Right ventricle myocardium superior (tissue), 1 donor: ENCODE measurements at regions not wholly inside any gene's neighbourhood (a gene's known extent, or its start where the extent isn't known, plus 50 kb on each side); places are given as distances from the start of the nearest gene placed in this dataset.

Experiments
- ATAC-seq: fragments of 200-7000 bp; cut with Tn5 transposase; one replicate; pipeline ENCODE4 v1.9.1; 2020; ENCODE audit warnings: mild to moderate bottlenecking; ENCODE audit not compliant: poor library complexity
- DNase-seq: peaks from one replicate; pipeline ENCODE4 v3.0.0-alpha.2; 2020
- intact Hi-C: fragments of 100-400 bp; cut with DNase I; formaldehyde crosslinking; loops from one replicate; pipeline ENCODE4 v1.11.2; 2022
- donor health status: DM: no; HTN: yes; CAD: no; lungs with severe emphysema.

DNA sequence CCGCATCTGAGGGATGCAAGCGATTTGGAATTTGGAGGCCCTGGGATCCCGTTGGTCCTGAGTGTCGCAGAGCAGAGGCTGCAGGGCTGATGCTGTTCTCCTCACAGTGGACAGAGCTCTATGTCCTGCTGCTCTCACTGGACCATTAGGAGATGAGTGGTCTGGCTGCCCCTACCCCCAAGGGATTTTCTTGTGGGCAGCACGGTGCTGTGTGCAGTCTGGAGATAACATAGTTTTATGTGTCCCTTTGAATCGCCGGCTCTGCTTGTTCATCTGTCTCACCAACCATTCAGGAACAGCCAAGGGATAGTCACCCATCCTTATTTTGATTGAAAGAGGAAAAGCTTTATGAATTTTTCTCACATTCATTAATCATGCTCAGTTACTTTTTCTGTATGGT lies 49.9 kb downstream of the CHRM3 start:
- intact Hi-C loops = no loop called here
- DNase-seq (no peak), ATAC-seq (no peak)

DNA sequence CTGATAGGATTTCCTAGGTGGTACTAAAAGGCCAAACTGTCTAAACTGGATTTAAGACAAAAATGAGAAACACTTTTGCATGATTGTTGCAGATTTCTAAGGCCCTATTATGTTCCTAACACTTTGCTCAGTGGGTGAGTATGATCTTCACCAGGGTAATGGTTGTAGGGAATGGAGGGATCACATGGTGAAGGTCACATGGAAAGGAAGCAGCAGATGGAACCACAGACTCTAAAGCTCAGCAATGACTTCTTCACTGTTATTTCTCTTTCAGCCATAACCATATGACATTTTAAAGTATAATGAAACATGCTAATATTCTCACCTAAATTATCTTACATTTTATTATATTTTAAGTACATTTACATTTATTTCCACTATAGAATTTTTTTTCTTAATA lies 51.5 kb downstream of the CHRM3 start:
- no peak for ATAC-seq
- intact Hi-C loops = no loop called here

DNA sequence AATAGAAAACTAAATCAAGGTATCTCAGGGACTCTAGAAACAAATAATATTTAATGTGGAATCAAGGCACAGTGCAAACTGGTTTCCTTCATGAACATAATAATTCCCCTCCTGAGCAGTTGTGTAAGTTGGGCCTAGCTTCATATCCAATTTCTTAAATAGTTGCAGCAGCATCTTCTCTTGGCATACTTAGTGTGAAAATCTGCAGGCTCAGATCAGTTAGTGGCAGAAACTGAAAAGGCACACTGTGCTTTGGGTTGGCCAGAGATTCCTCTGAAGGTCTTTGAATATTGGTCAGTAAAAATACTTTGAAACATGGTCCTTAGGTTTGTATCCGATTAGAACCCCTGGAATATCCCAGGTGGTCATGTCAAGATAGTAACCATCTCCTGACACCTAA lies 52.5 kb downstream of the CHRM3 start:
- ATAC-seq = no peak
- no peak for DNase-seq
- intact Hi-C loops = no loop called here

More for the DNA sequence above, 51.5 kb downstream of the CHRM3 start:
- no peak for DNase-seq

DNA sequence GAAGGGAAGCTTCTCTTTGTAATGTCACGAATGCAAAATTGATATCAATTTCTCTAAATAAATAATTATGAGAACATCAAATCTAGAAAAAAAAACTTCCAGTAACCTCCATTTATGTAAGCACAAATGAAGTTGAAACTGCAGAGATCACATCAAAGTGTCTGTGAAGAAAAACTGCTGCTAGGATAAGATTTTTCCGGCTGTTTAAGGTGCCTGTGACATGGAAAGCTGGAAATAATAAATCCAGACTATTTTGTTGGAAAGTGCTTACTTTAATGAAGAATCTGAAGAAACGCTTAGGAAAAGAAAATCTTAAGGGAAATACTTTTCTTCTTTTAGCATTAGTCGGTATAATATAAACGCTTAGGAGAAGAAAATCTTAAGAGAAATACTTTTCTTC lies 57.0 kb downstream of the CHRM3 start:
- DNase-seq (no peak), ATAC-seq (no peak)
- intact Hi-C loops = no loop called here

DNA sequence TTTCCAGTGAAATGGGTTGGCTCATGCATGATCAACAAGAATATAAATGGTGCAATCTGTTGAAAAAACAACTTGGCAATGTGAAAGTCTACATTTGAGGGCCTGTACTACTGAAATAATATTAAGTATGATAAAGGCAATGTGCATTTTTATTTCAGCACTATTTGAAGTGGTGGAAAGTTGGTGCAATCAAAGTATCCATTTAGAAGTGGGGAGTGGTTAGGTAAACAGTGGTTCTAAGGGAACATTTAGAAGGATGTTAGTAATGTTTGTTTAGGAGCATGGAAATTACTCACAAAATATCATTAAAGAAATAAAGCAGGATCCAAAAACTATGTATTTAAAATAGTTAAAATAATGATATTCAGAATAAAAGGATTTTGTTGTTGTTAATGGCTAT lies 60.2 kb downstream of the CHRM3 start:
- DNase-seq = no peak
- intact Hi-C loops = no loop called here
- ATAC-seq = no peak

DNA sequence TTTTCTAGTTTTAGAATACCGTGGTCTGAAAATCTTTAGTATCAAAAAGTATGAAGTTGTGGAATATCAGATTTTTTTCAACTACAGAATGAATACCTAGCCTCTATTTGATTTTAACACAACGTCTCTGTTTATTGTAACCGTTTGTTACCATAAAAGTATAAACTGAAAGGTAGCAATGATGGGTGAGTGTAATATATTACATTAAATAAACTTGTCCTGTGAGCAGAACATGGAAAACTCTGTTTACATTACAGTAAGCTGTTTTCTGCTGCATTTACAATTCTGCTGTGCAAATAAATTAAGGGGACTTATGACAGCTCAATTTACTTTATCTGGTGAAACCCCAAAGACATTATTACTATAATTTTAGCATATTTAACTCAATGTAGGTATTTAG lies 62.5 kb downstream of the CHRM3 start:
- ATAC-seq = no peak
- no peak for DNase-seq

DNA sequence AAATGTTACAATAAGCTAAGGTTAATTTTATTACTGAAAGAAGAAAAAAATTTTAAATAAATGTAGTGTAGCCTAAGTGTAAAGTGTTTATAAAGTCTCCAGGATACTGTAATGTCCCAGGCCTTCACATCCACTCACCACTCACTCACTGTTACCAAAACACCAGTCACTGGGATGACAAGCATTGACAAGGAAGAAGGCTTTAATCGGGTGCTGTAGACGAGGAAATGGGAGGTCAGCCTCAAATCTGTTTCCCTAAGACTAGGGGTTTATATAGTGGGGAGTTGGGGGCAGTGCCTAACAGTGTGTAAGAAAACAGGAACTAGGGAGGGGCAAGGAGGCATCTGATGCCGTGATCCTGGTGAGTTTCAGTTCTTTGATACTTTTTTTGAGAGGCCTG lies 69.4 kb downstream of the CHRM3 start:
- DNase-seq = no peak
- ATAC-seq = no peak
- intact Hi-C loops = no loop called here

More for the DNA sequence above, 62.5 kb downstream of the CHRM3 start:
- intact Hi-C loops = no loop called here

DNA sequence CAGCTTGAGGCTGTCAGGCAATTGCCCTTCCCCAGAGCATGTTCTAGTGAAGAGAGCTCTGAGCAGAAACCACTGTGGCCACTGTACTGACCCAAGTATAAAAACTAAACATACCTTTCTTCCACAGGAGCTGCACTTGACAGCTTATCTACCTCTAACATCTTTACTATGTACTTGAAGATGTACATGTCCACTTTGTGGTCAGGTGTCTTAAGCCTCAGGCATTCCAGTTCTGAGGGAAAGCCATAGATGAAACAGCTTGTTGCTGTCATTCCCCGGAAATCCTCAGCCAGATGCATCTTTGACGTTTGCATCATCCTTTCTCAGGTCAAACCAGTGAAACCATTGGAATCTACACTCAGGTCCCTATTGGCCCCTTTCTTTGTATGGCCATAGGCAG lies 70.4 kb downstream of the CHRM3 start:
- DNase-seq (no peak), ATAC-seq (no peak)
- intact Hi-C loops = no loop called here

DNA sequence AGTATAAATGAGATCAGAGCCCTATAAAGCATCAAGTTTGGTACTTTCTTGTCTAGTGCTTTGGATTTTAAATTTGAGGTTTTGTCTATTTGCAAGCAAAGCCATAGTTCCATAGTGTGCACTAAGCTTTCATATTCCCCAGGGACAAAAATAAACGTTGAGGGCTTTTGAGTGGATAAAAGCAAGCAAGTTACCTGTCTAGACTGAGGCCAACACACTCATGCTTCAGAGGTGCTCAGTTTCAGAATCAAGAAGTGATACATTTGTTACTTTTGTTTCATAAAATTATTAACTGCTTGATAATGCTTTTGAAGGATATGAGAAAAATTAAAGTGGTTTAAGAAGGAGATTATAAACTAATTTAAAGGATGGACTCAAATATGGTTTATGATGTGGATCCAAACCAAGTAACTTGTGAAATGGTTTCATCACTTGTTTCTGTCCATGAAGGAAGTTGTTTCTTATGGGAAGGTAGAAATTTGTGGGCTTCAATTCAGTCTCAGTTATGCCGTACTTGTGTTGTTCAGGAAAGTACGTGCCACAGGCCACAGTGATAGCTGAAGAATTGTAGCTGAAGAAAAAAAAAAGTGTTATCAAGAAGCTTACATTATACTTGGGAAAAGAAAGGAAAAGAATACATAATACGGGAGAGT lies 71.2 kb downstream of the CHRM3 start:
- ATAC-seq = no peak
- intact Hi-C loops = no loop called here
- DNase-seq = no peak

DNA sequence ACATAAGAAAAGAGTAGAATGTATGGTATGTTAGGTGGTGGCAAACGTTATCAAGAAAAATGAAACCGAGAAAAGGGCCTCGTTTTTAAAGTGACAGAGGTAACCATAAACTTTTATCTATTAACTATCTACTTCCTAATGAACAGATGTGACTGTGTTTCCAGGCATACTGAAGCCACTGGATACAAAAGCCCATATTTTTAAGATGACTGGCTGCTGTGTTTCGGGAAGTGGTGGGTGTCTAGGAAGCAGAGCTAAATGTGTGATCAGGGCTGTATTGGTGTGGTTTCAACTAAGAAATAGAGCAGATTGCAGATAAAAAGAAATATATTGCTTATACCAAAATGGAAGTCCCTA lies 71.8 kb downstream of the CHRM3 start:
- intact Hi-C loops = no loop called here
- no peak for ATAC-seq

DNA sequence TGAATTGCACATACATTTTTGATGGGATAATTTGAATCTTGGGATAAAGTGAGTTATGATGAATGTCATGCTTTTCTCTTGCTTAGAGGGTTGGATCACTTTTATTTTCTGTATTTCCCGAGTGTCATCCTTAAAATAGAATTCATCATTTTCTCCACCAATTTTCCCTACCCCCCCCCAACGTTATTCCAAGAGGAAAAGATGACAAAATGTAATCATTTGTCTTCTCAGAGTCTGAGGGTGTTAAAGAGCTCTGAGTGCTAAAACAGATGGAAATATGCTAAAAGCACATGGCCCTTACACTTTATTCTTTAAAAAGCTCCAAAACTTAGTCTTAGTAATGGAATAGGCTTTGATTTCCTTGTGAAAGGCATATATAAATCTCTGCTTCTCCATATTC lies 81.4 kb downstream of the CHRM3 start:
- ATAC-seq = no peak

More for the DNA sequence above, 71.8 kb downstream of the CHRM3 start:
- DNase-seq = no peak

DNA sequence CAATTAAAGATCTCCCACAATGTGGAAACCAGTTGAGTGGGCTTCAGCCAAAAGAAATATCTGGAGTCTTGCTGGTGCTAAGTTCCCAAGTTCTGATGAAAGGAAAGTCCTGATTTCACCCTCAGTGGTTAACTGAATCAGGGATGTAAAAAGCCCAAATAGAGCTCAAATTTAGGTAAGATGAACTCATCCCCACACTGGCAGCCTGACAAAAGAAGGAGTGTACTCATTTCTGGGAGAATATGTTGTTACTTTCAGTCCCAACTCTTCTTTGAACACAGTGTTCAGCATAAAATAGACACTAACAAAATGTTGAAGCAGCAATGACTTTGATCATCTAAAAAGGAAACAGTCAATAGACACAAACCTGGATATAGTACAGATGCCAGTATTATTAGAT lies 91.7 kb downstream of the CHRM3 start:
- intact Hi-C loops = no loop called here
- ATAC-seq (no peak), DNase-seq (no peak)

More for the DNA sequence above, 81.4 kb downstream of the CHRM3 start:
- intact Hi-C loops = no loop called here
- DNase-seq = no peak

DNA sequence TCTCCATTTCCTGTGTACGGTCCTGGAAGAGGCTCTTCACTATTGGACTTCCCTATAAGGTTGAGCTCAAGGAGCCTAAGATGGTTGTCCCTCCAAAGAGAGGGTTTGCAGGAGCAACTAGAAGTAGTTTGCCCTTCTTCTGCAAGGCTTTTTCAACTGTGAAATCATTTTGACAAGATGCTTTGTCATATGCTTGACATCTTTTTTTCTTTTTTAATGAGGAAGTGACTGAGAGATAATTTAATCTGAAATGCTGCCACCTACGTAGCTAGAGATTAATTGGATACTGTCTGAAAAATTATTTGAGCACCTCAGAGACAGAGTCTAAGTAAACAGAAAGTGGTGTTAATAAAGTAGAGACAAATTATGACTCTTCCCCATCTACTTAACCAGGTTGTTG lies 97.0 kb downstream of the CHRM3 start:
- intact Hi-C loops = no loop called here
- no peak for DNase-seq
- ATAC-seq = no peak

DNA sequence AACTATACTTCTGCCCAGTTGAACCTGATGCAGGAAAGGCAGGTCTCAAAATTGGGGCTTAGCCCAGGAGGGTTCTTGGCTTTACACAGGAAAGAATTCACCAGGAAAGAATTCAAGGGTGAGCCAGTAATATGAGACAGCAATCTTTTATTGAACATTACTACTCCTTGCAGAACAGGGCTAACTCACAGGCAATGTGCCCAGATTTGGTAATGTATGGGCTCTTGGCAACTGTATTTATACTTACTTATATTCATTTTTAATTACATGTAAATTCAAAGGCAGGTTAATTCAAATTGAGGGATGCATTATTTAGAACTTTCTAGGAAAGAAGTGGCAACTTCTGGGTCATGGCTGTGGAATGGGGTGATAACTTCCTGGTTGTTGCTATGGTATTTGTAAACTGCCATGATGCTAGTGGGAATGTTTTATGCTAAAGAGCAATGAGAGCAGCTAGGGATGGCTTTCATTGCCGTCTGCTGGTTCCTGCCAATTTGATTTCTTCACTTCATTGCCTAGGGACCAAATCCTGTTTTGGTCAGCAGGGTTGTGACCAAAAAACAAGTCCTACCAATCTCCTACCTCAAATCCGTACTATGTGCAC lies 107.5 kb downstream of the CHRM3 start:
- intact Hi-C loops = no loop called here
- DNase-seq = no peak
- ATAC-seq = no peak

DNA sequence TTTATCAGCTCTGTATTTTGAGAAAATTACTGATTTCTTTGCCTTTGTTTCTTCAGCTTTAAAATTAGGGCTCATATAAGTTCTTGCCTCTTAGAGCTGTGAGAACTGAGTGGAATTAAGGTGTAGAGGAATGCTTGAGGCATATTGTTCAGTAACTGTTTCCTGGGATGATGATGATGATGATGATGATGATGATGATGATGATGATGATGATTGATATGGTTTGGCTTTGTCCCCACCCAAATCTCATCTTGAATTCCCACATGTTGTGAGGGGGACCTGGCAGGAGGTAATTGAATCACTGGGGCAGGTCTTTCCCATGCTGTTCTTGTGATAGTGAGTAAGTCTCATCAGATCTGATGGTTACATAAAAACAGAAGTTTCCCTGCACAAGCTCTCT lies 118.7 kb downstream of the CHRM3 start:
- ATAC-seq (no peak), DNase-seq (no peak)
- intact Hi-C loops = no loop called here

DNA sequence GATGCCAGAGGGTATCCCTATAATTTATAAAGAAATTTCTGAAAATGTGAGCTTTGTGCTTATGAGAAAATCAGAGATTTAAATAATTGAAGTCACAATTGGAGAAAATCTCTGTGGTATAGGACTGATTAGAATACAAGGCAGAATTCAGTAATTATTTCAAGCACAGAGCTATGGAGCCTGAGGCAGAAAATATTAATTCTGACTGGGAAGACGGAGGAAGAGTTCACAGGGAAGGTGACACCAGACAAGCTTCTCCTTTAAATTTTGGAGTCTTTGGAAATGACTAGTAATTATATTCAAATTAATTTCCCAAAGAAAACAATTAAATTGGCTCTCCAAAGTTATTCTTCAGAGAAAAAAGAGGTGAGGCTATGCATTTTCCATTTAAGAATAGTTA lies 121.5 kb downstream of the CHRM3 start:
- intact Hi-C loops = no loop called here
- DNase-seq (no peak), ATAC-seq (no peak)

DNA sequence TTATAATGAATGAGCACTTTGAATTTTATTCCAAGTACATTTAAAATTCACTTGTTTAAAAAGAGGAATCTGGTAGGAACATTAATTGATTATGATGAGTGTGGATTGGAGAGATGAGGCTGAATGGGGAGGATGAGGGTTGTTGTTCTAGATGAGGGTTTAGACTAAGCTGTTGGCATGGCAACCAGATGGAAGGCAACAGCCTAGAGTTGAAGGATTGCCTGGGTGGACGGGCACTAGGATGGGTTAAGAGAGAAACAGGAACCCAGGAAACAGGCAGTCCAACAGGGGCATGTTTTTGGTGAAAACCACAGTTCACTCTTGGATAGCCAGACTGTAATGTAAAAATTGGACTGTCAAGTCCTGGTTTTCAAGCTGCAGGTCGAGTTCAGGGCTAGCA lies 125.5 kb downstream of the CHRM3 start:
- ATAC-seq (no peak), DNase-seq (no peak)
- intact Hi-C loops = no loop called here

DNA sequence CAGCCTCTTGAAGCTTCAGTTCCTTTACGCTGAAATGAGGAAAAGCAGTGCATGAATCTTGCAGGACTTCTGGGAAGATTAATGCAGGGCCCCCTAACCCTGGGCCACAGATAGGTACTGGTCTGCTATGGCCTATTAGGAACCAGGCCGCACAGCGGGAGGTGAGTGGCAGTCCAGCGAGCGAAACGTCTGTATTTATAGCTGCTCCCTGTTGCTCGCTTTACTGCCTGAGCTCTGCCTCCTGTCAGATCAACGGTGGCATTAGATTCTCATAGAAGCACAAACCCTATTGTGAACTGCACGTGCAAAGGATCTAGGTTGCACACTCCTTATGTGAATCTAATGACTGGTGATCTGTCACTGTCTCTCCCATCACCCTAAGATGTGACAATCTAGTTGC lies 130.2 kb downstream of the CHRM3 start:
- ATAC-seq (no peak), DNase-seq (no peak)
- intact Hi-C loops = no loop called here

DNA sequence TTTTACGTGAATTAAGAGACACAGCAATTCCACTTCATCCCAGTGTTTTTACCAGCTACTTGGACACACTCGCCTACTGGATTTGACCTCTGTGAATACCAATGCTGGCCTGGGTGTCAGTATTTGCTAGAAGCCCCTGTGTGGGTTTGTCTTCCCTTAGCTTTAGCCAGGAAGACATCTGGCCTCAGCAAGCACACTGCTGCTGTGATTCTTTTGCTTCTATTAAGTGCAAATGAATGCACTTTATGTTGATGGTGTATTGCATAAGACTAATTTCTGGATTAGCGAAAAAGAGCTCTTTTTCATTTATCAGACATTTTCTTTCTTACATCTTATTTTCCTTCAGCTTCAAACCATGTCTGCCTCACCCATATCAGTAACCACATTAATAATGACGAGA lies 140.0 kb downstream of the CHRM3 start:
- intact Hi-C loops = no loop called here

DNA sequence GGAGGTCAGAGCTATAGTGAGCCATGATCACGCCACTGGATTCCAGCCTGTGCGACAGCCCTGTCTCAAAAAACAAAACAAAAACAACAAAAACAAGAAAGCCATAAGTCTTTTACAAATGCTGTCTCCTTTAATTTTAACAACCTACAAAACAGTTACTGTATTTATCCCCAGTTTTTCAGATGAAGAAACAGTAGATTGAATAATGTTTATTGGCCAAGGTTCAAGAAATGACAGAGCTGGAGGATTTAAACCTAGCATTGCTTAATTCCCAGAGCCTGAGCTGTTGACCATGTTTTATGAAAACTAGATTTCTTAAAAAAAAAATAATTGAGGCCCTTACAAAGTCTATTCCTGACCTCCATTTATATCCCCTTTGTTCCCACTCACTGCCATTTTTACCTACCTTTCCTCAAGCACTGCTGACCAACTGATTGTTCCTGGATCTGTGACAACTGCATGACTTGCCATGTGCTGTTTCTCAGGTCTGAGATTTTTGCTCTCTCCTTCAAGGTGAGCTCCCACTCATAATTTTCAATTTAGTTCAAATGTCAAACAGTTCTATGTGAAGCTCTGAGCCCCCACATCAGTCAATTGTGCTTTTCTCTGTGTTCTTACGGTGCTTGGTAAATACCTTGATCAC lies 140.8 kb downstream of the CHRM3 start:
- ATAC-seq (no peak), DNase-seq (no peak)
- intact Hi-C loops = no loop called here

More for the DNA sequence above, 140.0 kb downstream of the CHRM3 start:
- DNase-seq = no peak
- ATAC-seq = no peak
